Vagina (tissue), 2 donors: ENCODE measurements at regions not wholly inside any gene's neighbourhood (a gene's known extent, or its start where the extent isn't known, plus 50 kb on each side); places are given as distances from the start of the nearest gene placed in this dataset.

Source experiments
- POLR2A ChIP-seq, 2 donors: fragments of 450-650 bp; IDR thresholded peaks; one replicate each; pipeline ENCODE4 v1.6.1; 2017; ENCODE audit warnings: antibody characterized with exemption in 2 of 2, mild to moderate bottlenecking in 2 of 2, moderate library complexity in 2 of 2
- POLR2AphosphoS5 ChIP-seq, 2 donors: sonication (generic); formaldehyde crosslinking; IDR thresholded peaks; one replicate each; pipeline ENCODE4 v1.9.0; 2017; ENCODE audit warnings: antibody characterized with exemption in 2 of 2, mild to moderate bottlenecking in 2 of 2, low read depth in 1 of 2; ENCODE audit not compliant: insufficient read depth in 1 of 2
- TF ChIP-seq, protein P1 (sequence below), 3 experiments: fragments of 450-650 bp in 2 of 3; fragments of 200-600 bp in 1 of 3; sonication (generic) in 1 of 3; IDR thresholded peaks; one replicate each; pipeline ENCODE4 v1.5.1; 2017 to 2019; ENCODE audit warnings: antibody characterized with exemption in 3 of 3, mild to moderate bottlenecking in 2 of 3, moderate library complexity in 2 of 3

DNA sequence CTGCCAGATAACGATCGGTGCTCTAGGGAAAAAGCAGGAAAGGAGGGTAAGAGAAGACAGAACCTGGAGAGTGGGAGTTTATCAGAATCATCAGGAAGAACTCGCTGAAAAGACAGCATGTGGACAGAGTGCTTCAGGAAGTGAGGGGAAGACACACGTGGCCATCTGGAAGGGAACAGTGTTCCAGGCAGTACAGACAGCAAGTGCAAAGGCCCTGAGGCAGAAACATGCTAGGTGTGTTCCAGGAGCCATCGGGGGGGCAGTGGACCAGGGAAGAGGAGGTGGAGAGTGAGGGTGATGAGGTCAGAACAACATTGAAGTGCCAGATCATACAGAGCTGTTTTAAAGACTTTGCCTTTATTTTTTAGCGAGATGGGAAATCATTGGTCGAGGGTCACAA, 354.3 kb upstream of the CNR1 start:
- TF ChIP-seq POLR2A (IDR thresholded peaks at IDR 0.05) = no peak
- TF ChIP-seq, protein P1, sequence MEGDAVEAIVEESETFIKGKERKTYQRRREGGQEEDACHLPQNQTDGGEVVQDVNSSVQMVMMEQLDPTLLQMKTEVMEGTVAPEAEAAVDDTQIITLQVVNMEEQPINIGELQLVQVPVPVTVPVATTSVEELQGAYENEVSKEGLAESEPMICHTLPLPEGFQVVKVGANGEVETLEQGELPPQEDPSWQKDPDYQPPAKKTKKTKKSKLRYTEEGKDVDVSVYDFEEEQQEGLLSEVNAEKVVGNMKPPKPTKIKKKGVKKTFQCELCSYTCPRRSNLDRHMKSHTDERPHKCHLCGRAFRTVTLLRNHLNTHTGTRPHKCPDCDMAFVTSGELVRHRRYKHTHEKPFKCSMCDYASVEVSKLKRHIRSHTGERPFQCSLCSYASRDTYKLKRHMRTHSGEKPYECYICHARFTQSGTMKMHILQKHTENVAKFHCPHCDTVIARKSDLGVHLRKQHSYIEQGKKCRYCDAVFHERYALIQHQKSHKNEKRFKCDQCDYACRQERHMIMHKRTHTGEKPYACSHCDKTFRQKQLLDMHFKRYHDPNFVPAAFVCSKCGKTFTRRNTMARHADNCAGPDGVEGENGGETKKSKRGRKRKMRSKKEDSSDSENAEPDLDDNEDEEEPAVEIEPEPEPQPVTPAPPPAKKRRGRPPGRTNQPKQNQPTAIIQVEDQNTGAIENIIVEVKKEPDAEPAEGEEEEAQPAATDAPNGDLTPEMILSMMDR (IDR thresholded peaks at IDR 0.05) = no peak
- TF ChIP-seq POLR2AphosphoS5 (IDR thresholded peaks at IDR 0.05; ENCODE audit: insufficient read depth in 1 of 2, low read depth in 1 of 2) = no peak
